ENCODE measurements at regions not wholly inside any gene's neighbourhood (a gene's known extent, or its start where the extent isn't known, plus 50 kb on each side); places are given as distances from the start of the nearest gene placed in this dataset.

- TF ChIP-seq POLR2A (IDR thresholded peaks at IDR 0.05) (no peak), POLR2AphosphoS5 (IDR thresholded peaks at IDR 0.05) (no peak)
- TF ChIP-seq, protein P1, sequence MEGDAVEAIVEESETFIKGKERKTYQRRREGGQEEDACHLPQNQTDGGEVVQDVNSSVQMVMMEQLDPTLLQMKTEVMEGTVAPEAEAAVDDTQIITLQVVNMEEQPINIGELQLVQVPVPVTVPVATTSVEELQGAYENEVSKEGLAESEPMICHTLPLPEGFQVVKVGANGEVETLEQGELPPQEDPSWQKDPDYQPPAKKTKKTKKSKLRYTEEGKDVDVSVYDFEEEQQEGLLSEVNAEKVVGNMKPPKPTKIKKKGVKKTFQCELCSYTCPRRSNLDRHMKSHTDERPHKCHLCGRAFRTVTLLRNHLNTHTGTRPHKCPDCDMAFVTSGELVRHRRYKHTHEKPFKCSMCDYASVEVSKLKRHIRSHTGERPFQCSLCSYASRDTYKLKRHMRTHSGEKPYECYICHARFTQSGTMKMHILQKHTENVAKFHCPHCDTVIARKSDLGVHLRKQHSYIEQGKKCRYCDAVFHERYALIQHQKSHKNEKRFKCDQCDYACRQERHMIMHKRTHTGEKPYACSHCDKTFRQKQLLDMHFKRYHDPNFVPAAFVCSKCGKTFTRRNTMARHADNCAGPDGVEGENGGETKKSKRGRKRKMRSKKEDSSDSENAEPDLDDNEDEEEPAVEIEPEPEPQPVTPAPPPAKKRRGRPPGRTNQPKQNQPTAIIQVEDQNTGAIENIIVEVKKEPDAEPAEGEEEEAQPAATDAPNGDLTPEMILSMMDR (IDR thresholded peaks at IDR 0.05), result no peak
These were observed 64.3 kb upstream of the C1GALT1 start for GRCh38 chr7:7117935-7118586.

All from gastroesophageal sphincter (tissue), 3 donors.